K562 (cell line): ENCODE measurements at regions not wholly inside any gene's neighbourhood (a gene's known extent, or its start where the extent isn't known, plus 50 kb on each side); places are given as distances from the start of the nearest gene placed in this dataset.

Experiments
- ATAC-seq: fragments of 200-7000 bp; cut with Tn5 transposase; 3 replicates; pipeline ENCODE4 v1.9.1; 2020; ENCODE audit warnings: moderate library complexity
- BruUV-seq: library from RNA; stranded (reverse); fragments of 400-500 nt; replicated peaks from 2 replicates; lab custom pipeline; 2021; lab: Mats Ljungman, UMichigan
- CTCF ChIA-PET: fragments of 300-600 bp; formaldehyde crosslinking; extraction: SDS; loops from one replicate; lab custom pipeline; 2021; ENCODE audit warnings: low intra/inter-chr PET ratio; lab: Yijun Ruan, JAX
- POLR2A ChIA-PET: fragments of 300-600, 350-650 bp; sonication (Branson Sonifier 250); formaldehyde crosslinking; extraction: SDS; loops from one replicate; lab custom pipeline; 2021; ENCODE audit warnings: antibody characterized with exemption, inconsistent platforms; lab: Yijun Ruan, JAX
- DNase-seq, 4 experiments: peaks; one replicate each; pipeline versions ENCODE4 v3.0.0 to v3.0.0-alpha.2; 2011 to 2018; ENCODE audit warnings: low spot score in 3 of 4, mixed read lengths in 3 of 4; ENCODE audit errors: extremely low read depth in 1 of 4
- FAIRE-seq: peaks from 2 replicates; lab custom pipeline; 2011; peaks lifted over from hg19 to GRCh38; lab: Jason Lieb, UNC
- H2AFZ ChIP-seq: 2 replicates; pipeline ENCODE4 v1.6.0; 2011; ENCODE audit warnings: low read depth, low read length, control low read depth, inconsistent platforms
- H3K27ac ChIP-seq: fragments of 200-600 bp; 3 replicates; pipeline ENCODE4 v1.8.0; 2011; ENCODE audit warnings: low read depth, mild to moderate bottlenecking, control low read depth, inconsistent platforms, low read length, moderate library complexity, mixed read lengths; ENCODE audit errors: extremely low read depth
- H3K27me3 ChIP-seq, 2 experiments: fragments of 300-600 bp in 1 of 2; 2 replicates in 1 of 2; 3 replicates in 1 of 2; pipeline versions ENCODE4 v1.6.0 to v1.8.0; 2011; ENCODE audit warnings: inconsistent platforms in 2 of 2, low read length in 2 of 2, mild to moderate bottlenecking in 1 of 2, mixed read lengths in 1 of 2, moderate library complexity in 1 of 2; ENCODE audit not compliant: control insufficient read depth in 2 of 2, insufficient read depth in 2 of 2
- H3K36me3 ChIP-seq: fragments of 300-600 bp; 3 replicates; pipeline ENCODE4 v1.8.0; 2011; ENCODE audit warnings: mild to moderate bottlenecking, low read length, inconsistent platforms; ENCODE audit not compliant: control insufficient read depth, insufficient read depth
- H3K4me1 ChIP-seq, 2 experiments: fragments of 200-600 bp in 1 of 2; replicated peaks in 1 of 2; 2 replicates in 1 of 2; 3 replicates in 1 of 2; pipeline versions ENCODE4 v1.5.1 to v1.8.0; 2011; ENCODE audit warnings: inconsistent platforms in 2 of 2, low read length in 2 of 2, mild to moderate bottlenecking in 1 of 2, mixed read lengths in 1 of 2, moderate library complexity in 1 of 2; ENCODE audit not compliant: control insufficient read depth in 2 of 2, insufficient read depth in 2 of 2
- H3K4me2 ChIP-seq: 2 replicates; pipeline ENCODE4 v1.6.1; 2011; ENCODE audit warnings: low read length, control low read depth, inconsistent platforms, mixed read lengths; ENCODE audit not compliant: insufficient read depth
- H3K4me3 ChIP-seq: fragments of 200-600 bp; sonication (generic), shearing (Covaris generic); 2 replicates; pipeline ENCODE4 v1.5.1; 2016; ENCODE audit warnings: control low read depth, inconsistent platforms
- H3K79me2 ChIP-seq: fragments of 200-600 bp; 3 replicates; pipeline ENCODE4 v1.8.0; 2011; ENCODE audit warnings: low read length, inconsistent platforms; ENCODE audit not compliant: control insufficient read depth, insufficient read depth
- H3K9ac ChIP-seq, 2 experiments: 2 replicates each; pipeline versions ENCODE4 v1.6.0 to v1.6.1; 2011; ENCODE audit warnings: low read depth in 2 of 2, low read length in 2 of 2, control low read depth in 1 of 2, inconsistent platforms in 1 of 2, mild to moderate bottlenecking in 1 of 2, mixed read lengths in 1 of 2; ENCODE audit not compliant: insufficient read depth in 1 of 2
- H3K9me1 ChIP-seq: one replicate; pipeline ENCODE4 v1.6.0; 2011; ENCODE audit warnings: inconsistent platforms, mild to moderate bottlenecking, low read length, moderate library complexity; ENCODE audit not compliant: control insufficient read depth, insufficient read depth
- H3K9me3 ChIP-seq: replicated peaks from 2 replicates; pipeline ENCODE4 v1.5.1; 2011; ENCODE audit warnings: low read depth, low read length, inconsistent platforms; ENCODE audit not compliant: control insufficient read depth, insufficient read depth
- H4K20me1 ChIP-seq: replicated peaks from 2 replicates; pipeline ENCODE4 v1.6.1; 2011; ENCODE audit warnings: low read length, inconsistent platforms, mixed read lengths; ENCODE audit not compliant: control insufficient read depth, insufficient read depth
- BRCA1 ChIP-seq, 2 experiments: fragments of 450-650 bp in 1 of 2; sonication (generic) in 1 of 2; formaldehyde crosslinking in 1 of 2; IDR thresholded peaks; 2 replicates each; pipeline versions ENCODE4 v1.5.0 to v1.6.1; 2017 to 2020; ENCODE audit warnings: mild to moderate bottlenecking in 1 of 2, missing genetic modification reagents in 1 of 2
- ELF4 ChIP-seq: fragments of 450-650 bp; formaldehyde crosslinking; IDR thresholded peaks from 2 replicates; pipeline ENCODE4 v1.4.0; 2022; ENCODE audit warnings: missing genetic modification characterization
- FOXP1 ChIP-seq: sonication (generic); formaldehyde crosslinking; IDR thresholded peaks from 2 replicates; pipeline ENCODE4 v1.8.0; 2022; ENCODE audit warnings: mild to moderate bottlenecking, missing genetic modification reagents
- HEY1 ChIP-seq: fragments of 250-450 bp; sonication (Bioruptor Pico); IDR thresholded peaks from 2 replicates; pipeline ENCODE4 v1.5.0; 2020; ENCODE audit warnings: mild to moderate bottlenecking, moderate library complexity, borderline replicate concordance
- MAZ ChIP-seq, 2 experiments: fragments of 450-650 bp in 1 of 2; sonication (generic) in 1 of 2; formaldehyde crosslinking; IDR thresholded peaks in 1 of 2; conservative IDR thresholded peaks in 1 of 2; 2 replicates each; pipeline versions ENCODE4 v1.4.0 to v1.5.0; 2020; ENCODE audit warnings: mild to moderate bottlenecking in 1 of 2, missing genetic modification reagents in 1 of 2
- TRIM28 ChIP-seq: fragments of 450-650 bp; IDR thresholded peaks from 2 replicates; pipeline ENCODE4 v1.6.1; 2017
- in situ Hi-C: fragments of 300-500 bp; cut with MboI; formaldehyde crosslinking; loops from 4 replicates; pipeline ENCODE4 v1.15.0; 2018; ENCODE audit warnings: inconsistent platforms, mixed read lengths
- intact Hi-C: fragments of 100-400 bp; cut with micrococcal nuclease; formaldehyde crosslinking; loops from 2 replicates; pipeline ENCODE4 v1.14.2; 2022
- TF ChIP-seq, protein P1 (sequence below): sonication (generic); formaldehyde crosslinking; IDR thresholded peaks from 2 replicates; pipeline ENCODE4 v1.8.0; 2022; ENCODE audit warnings: missing genetic modification reagents, mild to moderate bottlenecking, moderate library complexity, borderline replicate concordance

- ChIA-PET CTCF (no interaction called here), POLR2A (no interaction called here)
- Histone ChIP-seq H3K9me1 (no peaks in the 10 kb centered on the region), H3K9me3 (no peaks in the 10 kb centered on the region), H3K4me2 (no peak overlapping the region), H3K27me3 (no peaks in the 10 kb centered on the region), H3K9ac (no peak overlapping the region), H4K20me1 (no peaks in the 10 kb centered on the region), H3K36me3 (no peaks in the 10 kb centered on the region), H2AFZ (no peak overlapping the region), H3K79me2 (no peaks in the 10 kb centered on the region), H3K4me3 (no peak overlapping the region), H3K27ac (no peak overlapping the region), H3K4me1 (no peaks in the 10 kb centered on the region)
- BruUV-seq, result no TSS peak
- in situ Hi-C loops, result no loop called here
- no peak for DNase-seq
- no peak for ATAC-seq
- no peak for FAIRE-seq
- TF ChIP-seq FOXP1 (no peak), BRCA1 (IDR thresholded peaks at IDR 0.05) (no peak), BRCA1 (CRISPR knock-in tag; IDR thresholded peaks at IDR 0.05) (no peak), ELF4 (CRISPR knock-in tag) (no peak), HEY1 (CRISPR knock-in tag) (no peak), MAZ (CRISPR knock-in tag; conservative IDR thresholded peaks at IDR 0.05 in 1 of 2, IDR thresholded peaks at IDR 0.05 in 1 of 2) (no peak), TRIM28 (no peak)
- TF ChIP-seq, protein P1, sequence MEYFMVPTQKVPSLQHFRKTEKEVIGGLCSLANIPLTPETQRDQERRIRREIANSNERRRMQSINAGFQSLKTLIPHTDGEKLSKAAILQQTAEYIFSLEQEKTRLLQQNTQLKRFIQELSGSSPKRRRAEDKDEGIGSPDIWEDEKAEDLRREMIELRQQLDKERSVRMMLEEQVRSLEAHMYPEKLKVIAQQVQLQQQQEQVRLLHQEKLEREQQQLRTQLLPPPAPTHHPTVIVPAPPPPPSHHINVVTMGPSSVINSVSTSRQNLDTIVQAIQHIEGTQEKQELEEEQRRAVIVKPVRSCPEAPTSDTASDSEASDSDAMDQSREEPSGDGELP (CRISPR knock-in tag), result no peak
- intact Hi-C loops, result no loop called here
Measured at GRCh38 chr6:93584300-93584699, 164.9 kb upstream of the EPHA7 start.
